Suppressor macrophage treated with lipopolysaccharide for 1 hour (primary cell): ENCODE measurements at regions not wholly inside any gene's neighbourhood (a gene's known extent, or its start where the extent isn't known, plus 50 kb on each side); places are given as distances from the start of the nearest gene placed in this dataset.
A peak's percentile ranks its signal among the peaks of the same experiment; 100 is the strongest.
"Not testable (repeated sequence)": the region's sequence is repeated elsewhere in the genome, so short reads cannot be mapped to it uniquely, and the experiment has no call there.

Experiments
- DNase-seq, 3 donors: peaks; one replicate each; pipeline ENCODE4 v3.0.0-alpha.2; 2020 to 2022

- no peak for DNase-seq
Observed at GRCh38 chr13:90882551-90882950, 464.9 kb upstream of the MIR17HG start.

- no peak for DNase-seq
Observed at GRCh38 chr13:90883592-90883991, 463.9 kb upstream of the MIR17HG start.

GRCh38 chr13:90884066-90884465 is 463.4 kb upstream of the MIR17HG start:
- no peak for DNase-seq

- DNase-seq, result no peak
Observed at GRCh38 chr13:90889906-90890834, 457.3 kb upstream of the MIR17HG start.

- no peak for DNase-seq
Observed at GRCh38 chr13:90891329-90891728, 456.2 kb upstream of the MIR17HG start.

- not testable (repeated sequence) for DNase-seq
Observed at GRCh38 chr13:90893199-90893598, 454.3 kb upstream of the MIR17HG start.

- DNase-seq, result no peak
Observed at GRCh38 chr13:90896002-90896401, 451.5 kb upstream of the MIR17HG start.

- DNase-seq, result no peak
Observed at GRCh38 chr13:90898811-90899210, 448.7 kb upstream of the MIR17HG start.

GRCh38 chr13:90899416-90899815 is 448.1 kb upstream of the MIR17HG start:
- DNase-seq, result no peak

- no peak for DNase-seq
Observed at GRCh38 chr13:90902255-90902654, 445.2 kb upstream of the MIR17HG start.

- DNase-seq, result no peak
Observed at GRCh38 chr13:90906554-90906953, 440.9 kb upstream of the MIR17HG start.

GRCh38 chr13:90908792-90909191 is 438.7 kb upstream of the MIR17HG start:
- DNase-seq, result no peak

GRCh38 chr13:90910018-90910639 is 437.4 kb upstream of the MIR17HG start:
- DNase-seq, result no peak

GRCh38 chr13:90912247-90912646 is 435.2 kb upstream of the MIR17HG start:
- no peak for DNase-seq

GRCh38 chr13:90918536-90918935 is 429.0 kb upstream of the MIR17HG start:
- peak in 2 of 3 donors; percentile 2 to 10 for DNase-seq

- DNase-seq, result no peak
Observed at GRCh38 chr13:90919153-90919552, 428.3 kb upstream of the MIR17HG start.

- no peak for DNase-seq
Observed at GRCh38 chr13:90926459-90926858, 421.0 kb upstream of the MIR17HG start.

GRCh38 chr13:90928109-90928508 is 419.4 kb upstream of the MIR17HG start:
- no peak for DNase-seq

- peak; percentile 3 to 22 (median 7) for DNase-seq
Observed at GRCh38 chr13:90933097-90933826, 414.2 kb upstream of the MIR17HG start.

GRCh38 chr13:90934741-90935140 is 412.7 kb upstream of the MIR17HG start:
- DNase-seq, result no peak

- DNase-seq, result no peak
Observed at GRCh38 chr13:90938848-90939247, 408.6 kb upstream of the MIR17HG start.

GRCh38 chr13:90943946-90944345 is 403.5 kb upstream of the MIR17HG start:
- no peak for DNase-seq

GRCh38 chr13:90945146-90945545 is 402.3 kb upstream of the MIR17HG start:
- DNase-seq, result not testable (repeated sequence)
